DND-41 (cell line): ENCODE measurements at regions not wholly inside any gene's neighbourhood (a gene's known extent, or its start where the extent isn't known, plus 50 kb on each side); places are given as distances from the start of the nearest gene placed in this dataset.

Experiments
- CTCF ChIP-seq: IDR thresholded peaks from 2 replicates; pipeline ENCODE4 v1.5.1; 2012; ENCODE audit warnings: borderline replicate concordance, low read length, moderate library complexity, mild to moderate bottlenecking; ENCODE audit not compliant: poor library complexity, severe bottlenecking; ENCODE audit errors: extremely low read depth
- EZH2 ChIP-seq: IDR thresholded peaks from 3 replicates; pipeline ENCODE4 v1.6.1; 2012; ENCODE audit warnings: borderline replicate concordance, low read depth, mild to moderate bottlenecking, moderate library complexity, low read length, inconsistent platforms; ENCODE audit not compliant: severe bottlenecking

GRCh38 chr12:18813753-18814152, 75.8 kb downstream of the CAPZA3 start:
- TF ChIP-seq CTCF (no peak), EZH2 (no peak)
